ENCODE measurements at regions not wholly inside any gene's neighbourhood (a gene's known extent, or its start where the extent isn't known, plus 50 kb on each side); places are given as distances from the start of the nearest gene placed in this dataset.

DNA sequence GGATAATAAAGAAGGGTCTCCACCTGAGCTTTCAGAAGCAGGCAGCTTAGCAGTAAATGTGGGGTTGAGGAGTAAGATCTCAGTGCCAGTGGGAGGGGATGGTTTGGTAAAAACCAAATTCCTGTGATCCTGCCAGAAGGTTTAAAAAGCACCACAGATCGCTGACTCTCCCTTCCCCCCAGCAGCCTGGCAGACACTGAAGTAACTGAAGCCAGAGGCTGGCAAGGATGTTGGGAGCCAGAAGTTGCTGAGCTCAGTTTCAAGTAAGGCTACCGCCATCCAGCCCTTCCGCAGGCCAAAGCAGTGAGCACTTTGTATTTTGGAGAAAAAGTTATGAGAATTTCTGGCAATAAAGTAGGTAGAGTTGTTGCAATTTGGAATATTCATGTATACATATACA lies 246.4 kb downstream of the ZNF621 start:
- no peak for TF ChIP-seq POLR2A (IDR thresholded peaks at IDR 0.05; ENCODE audit: control extremely low read depth in 1 of 2, low read depth in 2 of 2, low read length in 2 of 2)
- TF ChIP-seq POLR2AphosphoS5 (IDR thresholded peaks at IDR 0.05; ENCODE audit: low read depth, low read length): no peak
- no peak for TF ChIP-seq CEBPB (IDR thresholded peaks at IDR 0.05; ENCODE audit: low read depth, low read length)
- no peak for TF ChIP-seq SUZ12 (IDR thresholded peaks at IDR 0.05; ENCODE audit: low read length)
- no peak for TF ChIP-seq JUND (IDR thresholded peaks at IDR 0.05; ENCODE audit: low read length)
- TF ChIP-seq EZH2 (IDR thresholded peaks at IDR 0.05; ENCODE audit: low read depth, low read length, severe bottlenecking): no peak
- TF ChIP-seq, protein P1, sequence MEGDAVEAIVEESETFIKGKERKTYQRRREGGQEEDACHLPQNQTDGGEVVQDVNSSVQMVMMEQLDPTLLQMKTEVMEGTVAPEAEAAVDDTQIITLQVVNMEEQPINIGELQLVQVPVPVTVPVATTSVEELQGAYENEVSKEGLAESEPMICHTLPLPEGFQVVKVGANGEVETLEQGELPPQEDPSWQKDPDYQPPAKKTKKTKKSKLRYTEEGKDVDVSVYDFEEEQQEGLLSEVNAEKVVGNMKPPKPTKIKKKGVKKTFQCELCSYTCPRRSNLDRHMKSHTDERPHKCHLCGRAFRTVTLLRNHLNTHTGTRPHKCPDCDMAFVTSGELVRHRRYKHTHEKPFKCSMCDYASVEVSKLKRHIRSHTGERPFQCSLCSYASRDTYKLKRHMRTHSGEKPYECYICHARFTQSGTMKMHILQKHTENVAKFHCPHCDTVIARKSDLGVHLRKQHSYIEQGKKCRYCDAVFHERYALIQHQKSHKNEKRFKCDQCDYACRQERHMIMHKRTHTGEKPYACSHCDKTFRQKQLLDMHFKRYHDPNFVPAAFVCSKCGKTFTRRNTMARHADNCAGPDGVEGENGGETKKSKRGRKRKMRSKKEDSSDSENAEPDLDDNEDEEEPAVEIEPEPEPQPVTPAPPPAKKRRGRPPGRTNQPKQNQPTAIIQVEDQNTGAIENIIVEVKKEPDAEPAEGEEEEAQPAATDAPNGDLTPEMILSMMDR (IDR thresholded peaks at IDR 0.05; ENCODE audit: control extremely low read depth in 1 of 3, insufficient read depth in 1 of 3, low read depth in 1 of 3, low read length in 3 of 3): no peak
- TF ChIP-seq CREB1 (IDR thresholded peaks at IDR 0.05): no peak
- TF ChIP-seq YY1 (IDR thresholded peaks at IDR 0.05; ENCODE audit: low read depth, low read length): no peak
- TF ChIP-seq TAF7 (optimal IDR thresholded peaks at IDR 0.05; ENCODE audit: borderline replicate concordance, low read depth, low read length): no peak
- TF ChIP-seq, protein P2, sequence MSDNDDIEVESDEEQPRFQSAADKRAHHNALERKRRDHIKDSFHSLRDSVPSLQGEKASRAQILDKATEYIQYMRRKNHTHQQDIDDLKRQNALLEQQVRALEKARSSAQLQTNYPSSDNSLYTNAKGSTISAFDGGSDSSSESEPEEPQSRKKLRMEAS (IDR thresholded peaks at IDR 0.05): no peak
- TF ChIP-seq, protein P3, sequence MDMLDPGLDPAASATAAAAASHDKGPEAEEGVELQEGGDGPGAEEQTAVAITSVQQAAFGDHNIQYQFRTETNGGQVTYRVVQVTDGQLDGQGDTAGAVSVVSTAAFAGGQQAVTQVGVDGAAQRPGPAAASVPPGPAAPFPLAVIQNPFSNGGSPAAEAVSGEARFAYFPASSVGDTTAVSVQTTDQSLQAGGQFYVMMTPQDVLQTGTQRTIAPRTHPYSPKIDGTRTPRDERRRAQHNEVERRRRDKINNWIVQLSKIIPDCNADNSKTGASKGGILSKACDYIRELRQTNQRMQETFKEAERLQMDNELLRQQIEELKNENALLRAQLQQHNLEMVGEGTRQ (IDR thresholded peaks at IDR 0.05; ENCODE audit: low read length): no peak
